Stimulated activated CD4-positive, alpha-beta T cell treated with anti-CD3 and anti-CD28 coated beads, Interleukin-2, amount 100 ng/mL, for 24 hours (primary cell): ENCODE measurements at regions not wholly inside any gene's neighbourhood (a gene's known extent, or its start where the extent isn't known, plus 50 kb on each side); places are given as distances from the start of the nearest gene placed in this dataset.

ENCODE experiments used
- DNase-seq, 2 donors: peaks; one replicate each; pipeline ENCODE4 v3.0.0-alpha.2; 2020

GRCh38 chr18:41207706-41208105 is 747.3 kb upstream of the PIK3C3 start:
- no peak for DNase-seq

- DNase-seq, result no peak
These were observed 748.6 kb upstream of the PIK3C3 start for GRCh38 chr18:41206341-41206830.

- DNase-seq, result no peak
These were observed 755.8 kb upstream of the PIK3C3 start for GRCh38 chr18:41199212-41199611.

- no peak for DNase-seq
These were observed 757.1 kb upstream of the PIK3C3 start for GRCh38 chr18:41197967-41198366.

- no peak for DNase-seq
These were observed 784.7 kb upstream of the PIK3C3 start for GRCh38 chr18:41170346-41170745.

- no peak for DNase-seq
These were observed 789.4 kb upstream of the PIK3C3 start for GRCh38 chr18:41165625-41166024.

- no peak for DNase-seq
These were observed 792.3 kb upstream of the PIK3C3 start for GRCh38 chr18:41162781-41163180.

GRCh38 chr18:41162191-41162590 is 792.8 kb upstream of the PIK3C3 start:
- DNase-seq, result no peak

- DNase-seq, result no peak
These were observed 798.9 kb upstream of the PIK3C3 start for GRCh38 chr18:41155910-41156851.

- DNase-seq, result no peak
These were observed 800.0 kb upstream of the PIK3C3 start for GRCh38 chr18:41155025-41155424.

- no peak for DNase-seq
These were observed 801.2 kb upstream of the PIK3C3 start for GRCh38 chr18:41153871-41154270.

GRCh38 chr18:41150316-41150715 is 804.7 kb upstream of the PIK3C3 start:
- no peak for DNase-seq

- DNase-seq, result no peak
These were observed 808.7 kb upstream of the PIK3C3 start for GRCh38 chr18:41146301-41146700.

GRCh38 chr18:41145516-41145915 is 809.5 kb upstream of the PIK3C3 start:
- no peak for DNase-seq

GRCh38 chr18:41144441-41144840 is 810.6 kb upstream of the PIK3C3 start:
- DNase-seq, result no peak

GRCh38 chr18:41140506-41140905 is 814.5 kb upstream of the PIK3C3 start:
- DNase-seq, result no peak

GRCh38 chr18:41135146-41135545 is 819.9 kb upstream of the PIK3C3 start:
- no peak for DNase-seq

- DNase-seq, result no peak
These were observed 820.6 kb upstream of the PIK3C3 start for GRCh38 chr18:41134426-41134825.

GRCh38 chr18:41131050-41131449 is 824.0 kb upstream of the PIK3C3 start:
- DNase-seq, result no peak

- no peak for DNase-seq
These were observed 826.5 kb upstream of the PIK3C3 start for GRCh38 chr18:41128545-41128944.

- no peak for DNase-seq
These were observed 826.9 kb upstream of the PIK3C3 start for GRCh38 chr18:41128126-41128525.

GRCh38 chr18:41126541-41127235 is 828.3 kb upstream of the PIK3C3 start:
- DNase-seq, result no peak

- no peak for DNase-seq
These were observed 833.8 kb upstream of the PIK3C3 start for GRCh38 chr18:41121116-41121826.
